Spleen (tissue), 7 donors: ENCODE measurements at regions not wholly inside any gene's neighbourhood (a gene's known extent, or its start where the extent isn't known, plus 50 kb on each side); places are given as distances from the start of the nearest gene placed in this dataset.

Source experiments
- CTCF ChIP-seq, 11 experiments: fragments of 200-600 bp in 7 of 11; fragments of 450-650 bp in 4 of 11; sonication (generic) in 4 of 11; IDR thresholded peaks in 8 of 11; conservative IDR thresholded peaks in 3 of 11; 1 replicate in 7 of 11; 2 replicates in 4 of 11; pipeline versions ENCODE4 v1.4.0 to v1.8.0; 2016 to 2021; ENCODE audit warnings: antibody characterized with exemption in 11 of 11, inconsistent platforms in 4 of 11, mild to moderate bottlenecking in 1 of 11
- POLR2A ChIP-seq, 3 donors: fragments of 450-650 bp; IDR thresholded peaks; one replicate each; pipeline ENCODE4 v1.5.1; 2017; ENCODE audit warnings: antibody characterized with exemption in 3 of 3, mild to moderate bottlenecking in 1 of 3
- donor health status: DM: no; HTN: no; CAD: no; lungs with moderate emphysema.
- donor health status: DM: no; HTN: no; CAD: no.
- donor health status: DM: no; HTN: no; CAD: no.

GRCh38 chrX:155666741-155667140, 54.0 kb upstream of the TMLHE start:
- TF ChIP-seq POLR2A (IDR thresholded peaks at IDR 0.05) (no peak), CTCF (IDR thresholded peaks at IDR 0.05 in 8 of 11, conservative IDR thresholded peaks at IDR 0.05 in 3 of 11) (no peak)
